ENCODE measurements at regions not wholly inside any gene's neighbourhood (a gene's known extent, or its start where the extent isn't known, plus 50 kb on each side); places are given as distances from the start of the nearest gene placed in this dataset.

DNA sequence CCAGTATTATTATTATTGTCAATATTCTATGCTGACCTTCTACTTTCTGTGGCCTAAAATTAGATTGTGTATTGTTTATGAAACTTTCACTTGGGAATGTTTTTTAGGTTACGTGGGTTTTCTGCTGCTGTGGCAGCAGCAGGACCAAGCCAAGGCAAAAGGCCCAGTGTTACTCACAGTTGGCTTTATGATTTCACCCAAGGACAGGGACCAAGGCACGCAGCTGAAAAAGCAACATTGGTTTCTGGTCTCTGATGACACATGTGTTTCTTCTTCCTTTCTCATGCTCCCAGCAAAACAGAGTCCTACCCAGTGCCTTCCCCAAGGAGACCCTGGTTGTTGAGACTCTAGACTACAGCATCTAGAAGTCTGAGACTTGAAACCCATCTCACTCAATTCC is 413.7 kb downstream of the SETD4 start (continued):
- TF ChIP-seq, protein P1, sequence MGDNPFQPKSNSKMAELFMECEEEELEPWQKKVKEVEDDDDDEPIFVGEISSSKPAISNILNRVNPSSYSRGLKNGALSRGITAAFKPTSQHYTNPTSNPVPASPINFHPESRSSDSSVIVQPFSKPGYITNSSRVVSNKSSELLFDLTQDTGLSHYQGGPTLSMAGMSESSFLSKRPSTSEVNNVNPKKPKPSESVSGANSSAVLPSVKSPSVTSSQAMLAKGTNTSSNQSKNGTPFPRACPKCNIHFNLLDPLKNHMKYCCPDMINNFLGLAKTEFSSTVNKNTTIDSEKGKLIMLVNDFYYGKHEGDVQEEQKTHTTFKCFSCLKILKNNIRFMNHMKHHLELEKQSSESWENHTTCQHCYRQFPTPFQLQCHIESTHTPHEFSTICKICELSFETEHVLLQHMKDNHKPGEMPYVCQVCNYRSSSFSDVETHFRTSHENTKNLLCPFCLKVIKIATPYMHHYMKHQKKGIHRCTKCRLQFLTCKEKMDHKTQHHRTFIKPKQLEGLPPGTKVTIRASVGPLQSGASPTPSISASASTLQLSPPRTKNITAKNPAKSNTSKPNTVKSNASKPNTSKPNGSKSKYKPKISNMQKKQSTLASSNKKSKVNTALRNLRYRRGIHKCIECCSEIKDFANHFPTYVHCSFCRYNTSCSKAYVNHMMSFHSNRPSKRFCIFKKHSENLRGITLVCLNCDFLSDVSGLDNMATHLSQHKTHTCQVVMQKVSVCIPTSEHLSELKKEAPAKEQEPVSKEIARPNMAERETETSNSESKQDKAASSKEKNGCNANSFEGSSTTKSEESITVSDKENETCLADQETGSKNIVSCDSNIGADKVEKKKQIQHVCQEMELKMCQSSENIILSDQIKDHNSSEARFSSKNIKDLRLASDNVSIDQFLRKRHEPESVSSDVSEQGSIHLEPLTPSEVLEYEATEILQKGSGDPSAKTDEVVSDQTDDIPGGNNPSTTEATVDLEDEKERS (tag by site-specific recombination; IDR thresholded peaks at IDR 0.05): no peak
- TF ChIP-seq SETDB1 (IDR thresholded peaks at IDR 0.05; ENCODE audit: insufficient read length, low read length) (no peak), ZFP37 (tag by site-specific recombination; IDR thresholded peaks at IDR 0.05) (no peak), ZIC2 (tag by site-specific recombination; IDR thresholded peaks at IDR 0.05) (no peak), YY1 (tag by site-specific recombination; IDR thresholded peaks at IDR 0.05) (no peak), ZNF132 (tag by site-specific recombination; IDR thresholded peaks at IDR 0.05; ENCODE audit: borderline replicate concordance) (no peak), SP3 (tag by site-specific recombination; IDR thresholded peaks at IDR 0.05) (no peak), ZNF560 (tag by site-specific recombination; IDR thresholded peaks at IDR 0.05; ENCODE audit: borderline replicate concordance) (no peak)
- TF ChIP-seq, protein P2, sequence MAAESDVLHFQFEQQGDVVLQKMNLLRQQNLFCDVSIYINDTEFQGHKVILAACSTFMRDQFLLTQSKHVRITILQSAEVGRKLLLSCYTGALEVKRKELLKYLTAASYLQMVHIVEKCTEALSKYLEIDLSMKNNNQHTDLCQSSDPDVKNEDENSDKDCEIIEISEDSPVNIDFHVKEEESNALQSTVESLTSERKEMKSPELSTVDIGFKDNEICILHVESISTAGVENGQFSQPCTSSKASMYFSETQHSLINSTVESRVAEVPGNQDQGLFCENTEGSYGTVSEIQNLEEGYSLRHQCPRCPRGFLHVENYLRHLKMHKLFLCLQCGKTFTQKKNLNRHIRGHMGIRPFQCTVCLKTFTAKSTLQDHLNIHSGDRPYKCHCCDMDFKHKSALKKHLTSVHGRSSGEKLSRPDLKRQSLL (tag by site-specific recombination; IDR thresholded peaks at IDR 0.05): no peak
- TF ChIP-seq, protein P3, sequence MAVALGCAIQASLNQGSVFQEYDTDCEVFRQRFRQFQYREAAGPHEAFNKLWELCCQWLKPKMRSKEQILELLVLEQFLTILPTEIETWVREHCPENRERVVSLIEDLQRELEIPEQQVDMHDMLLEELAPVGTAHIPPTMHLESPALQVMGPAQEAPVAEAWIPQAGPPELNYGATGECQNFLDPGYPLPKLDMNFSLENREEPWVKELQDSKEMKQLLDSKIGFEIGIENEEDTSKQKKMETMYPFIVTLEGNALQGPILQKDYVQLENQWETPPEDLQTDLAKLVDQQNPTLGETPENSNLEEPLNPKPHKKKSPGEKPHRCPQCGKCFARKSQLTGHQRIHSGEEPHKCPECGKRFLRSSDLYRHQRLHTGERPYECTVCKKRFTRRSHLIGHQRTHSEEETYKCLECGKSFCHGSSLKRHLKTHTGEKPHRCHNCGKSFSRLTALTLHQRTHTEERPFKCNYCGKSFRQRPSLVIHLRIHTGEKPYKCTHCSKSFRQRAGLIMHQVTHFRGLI (tag by site-specific recombination; IDR thresholded peaks at IDR 0.05): no peak

DNA sequence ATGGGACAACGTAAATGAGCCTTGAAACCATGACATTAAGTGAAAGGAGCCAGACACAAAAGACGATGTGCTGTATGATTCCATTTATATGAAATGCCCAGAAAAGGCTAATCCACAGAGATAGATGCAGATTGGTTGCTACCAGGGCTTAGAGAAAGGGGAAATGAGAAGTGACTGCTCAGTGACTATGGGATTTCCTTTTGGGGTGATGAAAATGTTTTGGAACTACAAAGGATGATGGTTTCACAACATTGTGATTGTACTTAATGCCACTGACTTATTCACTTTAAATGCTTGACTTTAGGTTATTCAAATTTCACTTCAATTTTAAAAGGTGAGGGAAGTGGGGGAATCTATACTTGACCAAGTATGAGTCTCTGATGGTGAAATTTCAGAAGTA is 414.3 kb downstream of the SETD4 start:
- POLR2A ChIA-PET: no interaction called here
- no peaks in the 10 kb centered on the region for H3K9me3 ChIP-seq (ENCODE audit: control insufficient read depth, insufficient read depth, low read depth, low read length)
- TF ChIP-seq, protein P4, sequence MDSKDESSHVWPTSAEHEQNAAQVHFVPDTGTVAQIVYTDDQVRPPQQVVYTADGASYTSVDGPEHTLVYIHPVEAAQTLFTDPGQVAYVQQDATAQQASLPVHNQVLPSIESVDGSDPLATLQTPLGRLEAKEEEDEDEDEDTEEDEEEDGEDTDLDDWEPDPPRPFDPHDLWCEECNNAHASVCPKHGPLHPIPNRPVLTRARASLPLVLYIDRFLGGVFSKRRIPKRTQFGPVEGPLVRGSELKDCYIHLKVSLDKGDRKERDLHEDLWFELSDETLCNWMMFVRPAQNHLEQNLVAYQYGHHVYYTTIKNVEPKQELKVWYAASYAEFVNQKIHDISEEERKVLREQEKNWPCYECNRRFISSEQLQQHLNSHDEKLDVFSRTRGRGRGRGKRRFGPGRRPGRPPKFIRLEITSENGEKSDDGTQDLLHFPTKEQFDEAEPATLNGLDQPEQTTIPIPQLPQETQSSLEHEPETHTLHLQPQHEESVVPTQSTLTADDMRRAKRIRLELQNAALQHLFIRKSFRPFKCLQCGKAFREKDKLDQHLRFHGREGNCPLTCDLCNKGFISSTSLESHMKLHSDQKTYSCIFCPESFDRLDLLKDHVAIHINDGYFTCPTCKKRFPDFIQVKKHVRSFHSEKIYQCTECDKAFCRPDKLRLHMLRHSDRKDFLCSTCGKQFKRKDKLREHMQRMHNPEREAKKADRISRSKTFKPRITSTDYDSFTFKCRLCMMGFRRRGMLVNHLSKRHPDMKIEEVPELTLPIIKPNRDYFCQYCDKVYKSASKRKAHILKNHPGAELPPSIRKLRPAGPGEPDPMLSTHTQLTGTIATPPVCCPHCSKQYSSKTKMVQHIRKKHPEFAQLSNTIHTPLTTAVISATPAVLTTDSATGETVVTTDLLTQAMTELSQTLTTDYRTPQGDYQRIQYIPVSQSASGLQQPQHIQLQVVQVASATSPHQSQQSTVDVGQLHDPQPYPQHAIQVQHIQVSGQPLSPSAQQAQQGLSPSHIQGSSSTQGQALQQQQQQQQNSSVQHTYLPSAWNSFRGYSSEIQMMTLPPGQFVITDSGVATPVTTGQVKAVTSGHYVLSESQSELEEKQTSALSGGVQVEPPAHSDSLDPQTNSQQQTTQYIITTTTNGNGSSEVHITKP (tag by site-specific recombination; IDR thresholded peaks at IDR 0.05): no peak
- TF ChIP-seq ZNF341 (tag by site-specific recombination; IDR thresholded peaks at IDR 0.05; ENCODE audit: low read depth) (no peak), GLI4 (tag by site-specific recombination; IDR thresholded peaks at IDR 0.05) (no peak), ZNF623 (tag by site-specific recombination; IDR thresholded peaks at IDR 0.05) (no peak), ZNF768 (tag by site-specific recombination; IDR thresholded peaks at IDR 0.05) (no peak), SP2 (tag by site-specific recombination; IDR thresholded peaks at IDR 0.05) (no peak), ZNF660 (tag by site-specific recombination; IDR thresholded peaks at IDR 0.05) (no peak), ZNF837 (tag by site-specific recombination; IDR thresholded peaks at IDR 0.05) (no peak), ZNF19 (tag by site-specific recombination; IDR thresholded peaks at IDR 0.05; ENCODE audit: low read depth) (no peak), ZNF530 (tag by site-specific recombination; IDR thresholded peaks at IDR 0.05; ENCODE audit: low read depth) (no peak), HOXC10 (CRISPR knock-in tag; IDR thresholded peaks at IDR 0.05) (no peak), ZNF324 (tag by site-specific recombination; IDR thresholded peaks at IDR 0.05) (no peak), WT1 (tag by site-specific recombination; IDR thresholded peaks at IDR 0.05) (no peak)
- TF ChIP-seq, protein P5, sequence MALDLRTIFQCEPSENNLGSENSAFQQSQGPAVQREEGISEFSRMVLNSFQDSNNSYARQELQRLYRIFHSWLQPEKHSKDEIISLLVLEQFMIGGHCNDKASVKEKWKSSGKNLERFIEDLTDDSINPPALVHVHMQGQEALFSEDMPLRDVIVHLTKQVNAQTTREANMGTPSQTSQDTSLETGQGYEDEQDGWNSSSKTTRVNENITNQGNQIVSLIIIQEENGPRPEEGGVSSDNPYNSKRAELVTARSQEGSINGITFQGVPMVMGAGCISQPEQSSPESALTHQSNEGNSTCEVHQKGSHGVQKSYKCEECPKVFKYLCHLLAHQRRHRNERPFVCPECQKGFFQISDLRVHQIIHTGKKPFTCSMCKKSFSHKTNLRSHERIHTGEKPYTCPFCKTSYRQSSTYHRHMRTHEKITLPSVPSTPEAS (tag by site-specific recombination; IDR thresholded peaks at IDR 0.05): no peak
- H3K36me3 ChIP-seq (ENCODE audit: control insufficient read depth in 2 of 2, insufficient read depth in 1 of 2, low read length in 2 of 2): no peaks in the 10 kb centered on the region
- CTCF ChIA-PET: no interaction called here
- no peaks in the 10 kb centered on the region for H3K4me1 ChIP-seq (ENCODE audit: control insufficient read depth, insufficient read depth, low read length)
- H3K27ac ChIP-seq (ENCODE audit: extremely low read depth, low read depth, low read length): no peak overlapping the region
- no peak overlapping the region for H3K4me3 ChIP-seq (ENCODE audit: low read depth, low read length)

All from HEK293 (cell line).